Esophagus muscularis mucosa (tissue), 4 donors: ENCODE measurements at regions not wholly inside any gene's neighbourhood (a gene's known extent, or its start where the extent isn't known, plus 50 kb on each side); places are given as distances from the start of the nearest gene placed in this dataset.

ENCODE experiments used
- DNase-seq: peaks from one replicate; pipeline ENCODE4 v3.0.0-alpha.2; 2017; ENCODE audit errors: extremely low spot score
- H3K27ac ChIP-seq, 4 donors: fragments of 200-600 bp; sonication (generic); replicated peaks in 1 of 4; 1 replicate in 3 of 4; 2 replicates in 1 of 4; pipeline ENCODE4 v1.5.1; 2016 to 2019; ENCODE audit warnings: mild to moderate bottlenecking in 1 of 4
- H3K27me3 ChIP-seq, 4 donors: fragments of 200-600 bp; sonication (generic); one replicate each; pipeline versions ENCODE4 v1.5.1 to v1.6.0; 2016 to 2019
- H3K36me3 ChIP-seq, 4 donors: fragments of 200-600 bp; sonication (generic); one replicate each; pipeline ENCODE4 v1.5.1; 2016 to 2019
- H3K4me1 ChIP-seq, 4 donors: fragments of 200-600 bp; sonication (generic); one replicate each; pipeline ENCODE4 v1.5.1; 2016 to 2019
- H3K4me3 ChIP-seq, 4 donors: fragments of 200-600 bp; sonication (generic); 1 replicate in 2 of 4; 2 replicates in 2 of 4; pipeline ENCODE4 v1.5.1; 2016 to 2019; ENCODE audit warnings: mild to moderate bottlenecking in 4 of 4, moderate library complexity in 1 of 4
- H3K9me3 ChIP-seq, 4 donors: fragments of 200-600 bp; sonication (generic); 1 replicate in 3 of 4; 2 replicates in 1 of 4; pipeline ENCODE4 v1.5.1; 2016 to 2019
- CTCF ChIP-seq, 3 experiments: fragments of 200-600 bp in 2 of 3; fragments of 450-650 bp in 1 of 3; sonication (generic) in 2 of 3; IDR thresholded peaks; one replicate each; pipeline ENCODE4 v1.5.1; 2017 to 2019; ENCODE audit warnings: antibody characterized with exemption in 3 of 3, mild to moderate bottlenecking in 2 of 3, moderate library complexity in 1 of 3
- EP300 ChIP-seq: sonication (generic); formaldehyde crosslinking; IDR thresholded peaks from one replicate; pipeline ENCODE4 v1.6.1; 2017; ENCODE audit warnings: antibody characterized with exemption
- POLR2A ChIP-seq: fragments of 450-650 bp; IDR thresholded peaks from one replicate; pipeline ENCODE4 v1.6.1; 2017; ENCODE audit warnings: antibody characterized with exemption, moderate library complexity, mild to moderate bottlenecking, low read depth
- POLR2AphosphoS5 ChIP-seq, 2 donors: sonication (generic); formaldehyde crosslinking; IDR thresholded peaks; one replicate each; pipeline ENCODE4 v1.6.1; 2017; ENCODE audit warnings: antibody characterized with exemption in 2 of 2
- WGBS: methylation state at CpG from one replicate; pipeline ENCODE4 v1.1.5; 2018; 5-methylcytosine and 5-hydroxymethylcytosine counted together
- intact Hi-C: fragments of 100-400 bp; cut with DNase I; formaldehyde crosslinking; loops from one replicate; pipeline ENCODE4 v1.15.1; 2023

DNA sequence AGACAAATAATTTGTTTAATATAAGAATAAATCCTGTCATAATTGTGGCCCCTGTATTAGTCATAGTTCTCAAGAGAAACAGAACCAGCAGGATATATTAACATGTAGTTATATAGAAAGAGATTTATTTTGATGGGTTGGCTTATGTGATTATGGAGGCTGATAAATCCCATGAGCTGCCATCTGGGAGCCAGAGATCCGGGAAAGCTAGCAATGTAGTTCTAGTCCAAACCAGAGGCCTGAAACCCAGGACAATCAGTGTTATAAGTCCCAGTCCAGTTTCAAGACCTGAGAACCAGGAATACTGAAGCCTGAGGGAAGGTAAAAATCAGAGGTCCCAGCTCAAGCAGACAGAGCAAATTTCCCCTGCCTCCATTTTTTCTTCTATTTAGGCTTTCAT lies 435.8 kb downstream of the RPL10L start:
- no peak overlapping the region for H3K4me3 ChIP-seq
- no peak overlapping the region for H3K27ac ChIP-seq
- H3K4me1 ChIP-seq = no peaks in the 10 kb centered on the region
- H3K36me3 ChIP-seq = no peaks in the 10 kb centered on the region
- no peak for DNase-seq
- no peaks in the 10 kb centered on the region for H3K9me3 ChIP-seq
- no peaks in the 10 kb centered on the region for H3K27me3 ChIP-seq
- TF ChIP-seq POLR2AphosphoS5 (IDR thresholded peaks at IDR 0.05) = no peak
- no peak for TF ChIP-seq EP300
- no peak for TF ChIP-seq POLR2A
- TF ChIP-seq CTCF (IDR thresholded peaks at IDR 0.05) = no peak
- intact Hi-C loops = no loop called here
- WGBS = 100% methylated on average over 1 of the region's 1 CpG

DNA sequence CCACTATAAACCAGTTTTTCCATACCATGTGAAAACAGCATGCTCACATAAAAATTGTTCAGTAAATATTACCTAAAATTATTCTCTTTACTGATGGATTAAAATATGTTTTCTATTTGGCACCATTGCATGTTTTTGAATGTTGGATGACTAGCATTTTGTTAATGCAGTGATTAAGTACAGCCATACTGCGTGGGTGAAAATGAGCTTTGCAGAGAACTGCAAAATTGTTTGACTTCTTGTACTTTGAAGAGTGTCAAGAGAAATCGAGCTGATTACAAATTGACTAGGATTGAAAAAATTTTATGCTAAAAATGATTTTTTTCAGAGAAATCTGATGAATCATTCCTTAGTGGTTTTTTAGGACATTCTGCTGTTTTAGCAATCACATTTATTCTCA lies 452.9 kb downstream of the RPL10L start:
- no peak for TF ChIP-seq POLR2A
- TF ChIP-seq EP300 = no peak
- no peak for TF ChIP-seq CTCF (IDR thresholded peaks at IDR 0.05)
- TF ChIP-seq POLR2AphosphoS5 (IDR thresholded peaks at IDR 0.05) = no peak
- no peak for DNase-seq
- 73% methylated on average over 2 of the region's 2 CpGs for WGBS

GRCh38 chr14:46197856-46198255 lies 453.7 kb downstream of the RPL10L start:
- H3K36me3 ChIP-seq = no peaks in the 10 kb centered on the region
- DNase-seq = no peak
- no peak overlapping the region for H3K27ac ChIP-seq
- no peak overlapping the region for H3K4me3 ChIP-seq
- no peaks in the 10 kb centered on the region for H3K9me3 ChIP-seq
- H3K4me1 ChIP-seq = no peaks in the 10 kb centered on the region
- TF ChIP-seq CTCF (IDR thresholded peaks at IDR 0.05) = no peak
- TF ChIP-seq EP300 = no peak
- TF ChIP-seq POLR2A = no peak
- TF ChIP-seq POLR2AphosphoS5 (IDR thresholded peaks at IDR 0.05) = no peak
- no peaks in the 10 kb centered on the region for H3K27me3 ChIP-seq
- 77% methylated on average over 4 of the region's 4 CpGs for WGBS
- intact Hi-C loops = no loop called here

More for the DNA sequence above, 452.9 kb downstream of the RPL10L start:
- intact Hi-C loops = no loop called here
- Histone ChIP-seq H3K27me3 (no peaks in the 10 kb centered on the region), H3K9me3 (no peaks in the 10 kb centered on the region), H3K36me3 (no peaks in the 10 kb centered on the region), H3K4me1 (no peaks in the 10 kb centered on the region), H3K27ac (no peak overlapping the region), H3K4me3 (no peak overlapping the region)
